ENCODE measurements at regions not wholly inside any gene's neighbourhood (a gene's known extent, or its start where the extent isn't known, plus 50 kb on each side); places are given as distances from the start of the nearest gene placed in this dataset.

DNA sequence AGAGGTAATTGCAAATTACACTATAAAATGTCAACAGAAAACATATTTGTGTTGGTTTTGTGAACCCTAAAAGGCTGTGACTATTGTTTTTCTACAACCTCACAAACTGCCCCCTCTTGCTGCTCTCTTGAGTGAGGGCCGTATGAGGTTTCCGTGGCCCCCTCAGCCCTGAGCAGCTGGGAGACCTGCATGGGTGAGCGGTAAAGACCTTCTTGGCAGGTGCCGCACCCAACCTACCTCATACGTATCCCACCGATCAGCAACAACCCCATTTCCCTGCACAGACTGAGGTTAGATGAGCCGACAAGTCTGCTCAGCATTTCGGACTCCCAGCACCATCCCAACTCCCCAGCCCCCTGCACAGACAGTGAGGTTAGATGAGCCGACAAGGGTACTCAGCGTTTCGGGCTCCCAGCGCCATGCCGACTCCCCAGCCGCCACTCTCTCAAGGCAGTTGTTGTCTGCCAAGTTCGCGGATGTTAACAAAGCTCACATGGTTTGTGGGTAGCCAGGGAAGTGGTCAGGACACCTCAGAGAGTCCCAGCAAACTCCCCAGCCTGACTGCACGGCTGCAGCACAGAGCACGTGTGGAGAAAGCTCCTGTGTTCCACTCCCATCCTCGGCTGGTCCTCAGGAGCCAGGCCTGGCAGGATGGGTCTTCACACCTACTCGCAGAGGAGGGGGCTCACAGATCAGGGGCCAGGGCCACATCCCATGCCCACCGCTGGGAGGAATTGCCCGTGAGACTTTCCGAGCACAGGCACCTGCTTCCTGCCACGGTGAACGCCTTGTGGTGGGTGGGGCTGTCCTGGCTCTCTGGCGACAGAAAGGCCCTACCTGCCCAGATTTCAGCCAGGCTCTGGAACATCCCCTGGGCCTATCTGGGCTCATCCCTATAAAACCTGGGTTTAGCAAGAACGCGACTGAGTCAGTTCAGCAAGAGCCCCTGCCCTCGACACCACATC, 502.9 kb downstream of the BRD1 start:
- no peak for TF ChIP-seq EZH2 (IDR thresholded peaks at IDR 0.05; ENCODE audit: low read length, unreplicated experiment)
- TF ChIP-seq, protein P1, sequence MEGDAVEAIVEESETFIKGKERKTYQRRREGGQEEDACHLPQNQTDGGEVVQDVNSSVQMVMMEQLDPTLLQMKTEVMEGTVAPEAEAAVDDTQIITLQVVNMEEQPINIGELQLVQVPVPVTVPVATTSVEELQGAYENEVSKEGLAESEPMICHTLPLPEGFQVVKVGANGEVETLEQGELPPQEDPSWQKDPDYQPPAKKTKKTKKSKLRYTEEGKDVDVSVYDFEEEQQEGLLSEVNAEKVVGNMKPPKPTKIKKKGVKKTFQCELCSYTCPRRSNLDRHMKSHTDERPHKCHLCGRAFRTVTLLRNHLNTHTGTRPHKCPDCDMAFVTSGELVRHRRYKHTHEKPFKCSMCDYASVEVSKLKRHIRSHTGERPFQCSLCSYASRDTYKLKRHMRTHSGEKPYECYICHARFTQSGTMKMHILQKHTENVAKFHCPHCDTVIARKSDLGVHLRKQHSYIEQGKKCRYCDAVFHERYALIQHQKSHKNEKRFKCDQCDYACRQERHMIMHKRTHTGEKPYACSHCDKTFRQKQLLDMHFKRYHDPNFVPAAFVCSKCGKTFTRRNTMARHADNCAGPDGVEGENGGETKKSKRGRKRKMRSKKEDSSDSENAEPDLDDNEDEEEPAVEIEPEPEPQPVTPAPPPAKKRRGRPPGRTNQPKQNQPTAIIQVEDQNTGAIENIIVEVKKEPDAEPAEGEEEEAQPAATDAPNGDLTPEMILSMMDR (conservative IDR thresholded peaks at IDR 0.05; ENCODE audit: low read depth, low read length) = no peak

Measured in PC-3 (cell line).